Effector memory CD8-positive, alpha-beta T cell (primary cell): ENCODE measurements at regions not wholly inside any gene's neighbourhood (a gene's known extent, or its start where the extent isn't known, plus 50 kb on each side); places are given as distances from the start of the nearest gene placed in this dataset.
A peak's percentile ranks its signal among the peaks of the same experiment; 100 is the strongest.

ENCODE experiments used
- ATAC-seq: fragments of 150-1000 bp; cut with Tn5 transposase; replicated peaks from 2 replicates; pipeline ENCODE4 v1.10.0; 2021; ENCODE audit warnings: mild to moderate bottlenecking, moderate library complexity
- DNase-seq, 3 experiments: peaks; one replicate each; pipeline ENCODE4 v3.0.0; 2021
- H3K27ac Mint-ChIP-seq, 2 donors: one replicate each; pipeline ENCODE4 v1.8.0; 2022; ENCODE audit warnings: mild to moderate bottlenecking in 2 of 2, mixed read lengths in 2 of 2, moderate library complexity in 2 of 2
- H3K27me3 Mint-ChIP-seq, 2 donors: one replicate each; pipeline ENCODE4 v1.8.0; 2022; ENCODE audit warnings: mixed read lengths in 2 of 2
- H3K36me3 Mint-ChIP-seq: one replicate; pipeline ENCODE4 v1.8.0; 2022; ENCODE audit warnings: mild to moderate bottlenecking, moderate library complexity, mixed read lengths; ENCODE audit not compliant: insufficient read depth
- H3K4me1 Mint-ChIP-seq, 2 donors: one replicate each; pipeline ENCODE4 v1.8.0; 2022; ENCODE audit warnings: low read depth in 2 of 2, mixed read lengths in 2 of 2
- H3K4me3 Mint-ChIP-seq, 2 donors: one replicate each; pipeline ENCODE4 v1.8.0; 2022; ENCODE audit warnings: mild to moderate bottlenecking in 2 of 2, mixed read lengths in 2 of 2, moderate library complexity in 2 of 2
- H3K9me3 Mint-ChIP-seq, 2 donors: one replicate each; pipeline ENCODE4 v1.8.0; 2022; ENCODE audit warnings: mixed read lengths in 2 of 2

GRCh38 chr2:145765874-145766273 is 1246.0 kb upstream of the ZEB2 start:
- H3K36me3 Mint-ChIP-seq: no peaks in the 10 kb centered on the region
- H3K4me1 Mint-ChIP-seq: no peaks in the 10 kb centered on the region
- no peaks in the 10 kb centered on the region for H3K9me3 Mint-ChIP-seq
- H3K4me3 Mint-ChIP-seq: no peak overlapping the region
- DNase-seq: no peak
- no peak overlapping the region for H3K27ac Mint-ChIP-seq
- H3K27me3 Mint-ChIP-seq: no peaks in the 10 kb centered on the region
- no peak for ATAC-seq

- no peaks in the 10 kb centered on the region for H3K27me3 Mint-ChIP-seq
- DNase-seq (no peak), ATAC-seq (no peak)
- no peak overlapping the region for H3K27ac Mint-ChIP-seq
- no peaks in the 10 kb centered on the region for H3K36me3 Mint-ChIP-seq
- H3K4me3 Mint-ChIP-seq: no peak overlapping the region
- H3K9me3 Mint-ChIP-seq: no peaks in the 10 kb centered on the region
- no peaks in the 10 kb centered on the region for H3K4me1 Mint-ChIP-seq
Measured at GRCh38 chr2:145764631-145765030, 1244.7 kb upstream of the ZEB2 start.

- Mint-ChIP-seq H3K27ac (no peak overlapping the region), H3K4me3 (no peak overlapping the region), H3K27me3 (no peaks in the 10 kb centered on the region), H3K36me3 (no peaks in the 10 kb centered on the region), H3K4me1 (no peaks in the 10 kb centered on the region), H3K9me3 (no peaks in the 10 kb centered on the region)
- DNase-seq (no peak), ATAC-seq (no peak)
Measured at GRCh38 chr2:145760781-145761649, 1241.1 kb upstream of the ZEB2 start.

GRCh38 chr2:145759228-145759915 is 1239.5 kb upstream of the ZEB2 start:
- H3K4me3 Mint-ChIP-seq: no peak overlapping the region
- H3K36me3 Mint-ChIP-seq: no peaks in the 10 kb centered on the region
- DNase-seq (no peak), ATAC-seq (no peak)
- no peaks in the 10 kb centered on the region for H3K27me3 Mint-ChIP-seq
- H3K27ac Mint-ChIP-seq: no peak overlapping the region
- no peaks in the 10 kb centered on the region for H3K9me3 Mint-ChIP-seq
- H3K4me1 Mint-ChIP-seq: no peaks in the 10 kb centered on the region

GRCh38 chr2:145757503-145758246 is 1237.8 kb upstream of the ZEB2 start:
- Mint-ChIP-seq H3K36me3 (no peaks in the 10 kb centered on the region), H3K9me3 (no peaks in the 10 kb centered on the region), H3K4me3 (no peak overlapping the region), H3K27me3 (no peaks in the 10 kb centered on the region), H3K4me1 (no peaks in the 10 kb centered on the region), H3K27ac (no peak overlapping the region)
- ATAC-seq: no peak
- DNase-seq: no peak

GRCh38 chr2:145755019-145755837 is 1235.3 kb upstream of the ZEB2 start:
- DNase-seq (no peak), ATAC-seq (no peak)
- Mint-ChIP-seq H3K4me1 (no peaks in the 10 kb centered on the region), H3K27ac (no peak overlapping the region), H3K36me3 (no peaks in the 10 kb centered on the region), H3K9me3 (no peaks in the 10 kb centered on the region), H3K4me3 (no peak overlapping the region), H3K27me3 (no peaks in the 10 kb centered on the region)

GRCh38 chr2:145753966-145754365 is 1234.0 kb upstream of the ZEB2 start:
- H3K36me3 Mint-ChIP-seq: no peaks in the 10 kb centered on the region
- H3K4me1 Mint-ChIP-seq: no peaks in the 10 kb centered on the region
- ATAC-seq (no peak), DNase-seq (no peak)
- no peak overlapping the region for H3K27ac Mint-ChIP-seq
- no peak overlapping the region for H3K4me3 Mint-ChIP-seq
- H3K27me3 Mint-ChIP-seq: no peaks in the 10 kb centered on the region
- H3K9me3 Mint-ChIP-seq: no peaks in the 10 kb centered on the region

- ATAC-seq: no peak
- Mint-ChIP-seq H3K4me1 (no peaks in the 10 kb centered on the region), H3K9me3 (no peaks in the 10 kb centered on the region), H3K36me3 (no peaks in the 10 kb centered on the region), H3K27ac (no peak overlapping the region), H3K4me3 (no peak overlapping the region), H3K27me3 (no peaks in the 10 kb centered on the region)
- DNase-seq: no peak
Measured at GRCh38 chr2:145753041-145753608, 1233.2 kb upstream of the ZEB2 start.

GRCh38 chr2:145752091-145752806 is 1232.3 kb upstream of the ZEB2 start:
- Mint-ChIP-seq H3K27me3 (no peaks in the 10 kb centered on the region), H3K4me1 (no peaks in the 10 kb centered on the region), H3K27ac (no peak overlapping the region), H3K4me3 (no peak overlapping the region), H3K36me3 (no peaks in the 10 kb centered on the region), H3K9me3 (no peaks in the 10 kb centered on the region)
- ATAC-seq (no peak), DNase-seq (no peak)

- peak; percentile 21 for ATAC-seq
Measured at GRCh38 chr2:145751629-145752028, 1231.7 kb upstream of the ZEB2 start.

GRCh38 chr2:145751155-145751554 is 1231.2 kb upstream of the ZEB2 start:
- no peaks in the 10 kb centered on the region for H3K4me1 Mint-ChIP-seq
- no peak overlapping the region for H3K27ac Mint-ChIP-seq
- DNase-seq: no peak

More at GRCh38 chr2:145751629-145752028, 1231.7 kb upstream of the ZEB2 start:
- H3K9me3 Mint-ChIP-seq: no peaks in the 10 kb centered on the region
- no peak overlapping the region for H3K4me3 Mint-ChIP-seq
- no peak overlapping the region for H3K27ac Mint-ChIP-seq
- no peaks in the 10 kb centered on the region for H3K4me1 Mint-ChIP-seq
- no peak for DNase-seq
- H3K27me3 Mint-ChIP-seq: no peaks in the 10 kb centered on the region
- no peaks in the 10 kb centered on the region for H3K36me3 Mint-ChIP-seq

GRCh38 chr2:145750612-145751011 is 1230.7 kb upstream of the ZEB2 start:
- Mint-ChIP-seq H3K27ac (no peak overlapping the region), H3K4me3 (no peak overlapping the region), H3K27me3 (no peaks in the 10 kb centered on the region), H3K36me3 (no peaks in the 10 kb centered on the region), H3K4me1 (no peaks in the 10 kb centered on the region), H3K9me3 (no peaks in the 10 kb centered on the region)
- DNase-seq (no peak), ATAC-seq (no peak)

More at GRCh38 chr2:145751155-145751554, 1231.2 kb upstream of the ZEB2 start:
- no peaks in the 10 kb centered on the region for H3K36me3 Mint-ChIP-seq
- no peaks in the 10 kb centered on the region for H3K27me3 Mint-ChIP-seq
- ATAC-seq: no peak
- H3K9me3 Mint-ChIP-seq: no peaks in the 10 kb centered on the region
- H3K4me3 Mint-ChIP-seq: no peak overlapping the region
